Activated T-cell treated with anti-CD3 and anti-CD28 coated beads, Interleukin-2, amount 50 U/mL, for 48 hours (primary cell): ENCODE measurements at regions not wholly inside any gene's neighbourhood (a gene's known extent, or its start where the extent isn't known, plus 50 kb on each side); places are given as distances from the start of the nearest gene placed in this dataset.
"Not testable (repeated sequence)": the region's sequence is repeated elsewhere in the genome, so short reads cannot be mapped to it uniquely, and the experiment has no call there.

Source experiments
- DNase-seq, 2 experiments: peaks; one replicate each; pipeline ENCODE4 v3.0.0-alpha.2; 2020

- DNase-seq: no peak
Measured at GRCh38 chr11:70551351-70552166, 153.2 kb downstream of the CTTN start.

- no peak for DNase-seq
Measured at GRCh38 chr11:70552167-70553150, 154.1 kb downstream of the CTTN start.

- DNase-seq: no peak
Measured at GRCh38 chr11:70555078-70555477, 156.7 kb downstream of the CTTN start.

GRCh38 chr11:70556884-70557741 is 158.8 kb downstream of the CTTN start:
- DNase-seq: no peak

GRCh38 chr11:70557742-70558485 is 159.6 kb downstream of the CTTN start:
- DNase-seq: no peak

GRCh38 chr11:70558681-70559080 is 160.4 kb downstream of the CTTN start:
- no peak for DNase-seq

GRCh38 chr11:70559516-70559915 is 161.2 kb downstream of the CTTN start:
- no peak for DNase-seq

- DNase-seq: not testable (repeated sequence)
Measured at GRCh38 chr11:70560621-70561020, 162.3 kb downstream of the CTTN start.

- DNase-seq: no peak
Measured at GRCh38 chr11:70566768-70567530, 168.6 kb downstream of the CTTN start.

GRCh38 chr11:70567680-70568034 is 169.3 kb downstream of the CTTN start:
- DNase-seq: no peak

- no peak for DNase-seq
Measured at GRCh38 chr11:70568035-70568813, 169.9 kb downstream of the CTTN start.

- DNase-seq: no peak
Measured at GRCh38 chr11:70568814-70569617, 170.7 kb downstream of the CTTN start.

- DNase-seq: no peak
Measured at GRCh38 chr11:70569618-70569890, 171.2 kb downstream of the CTTN start.

- DNase-seq: no peak
Measured at GRCh38 chr11:70569996-70570692, 171.8 kb downstream of the CTTN start.

- DNase-seq: no peak
Measured at GRCh38 chr11:70570693-70571395, 172.5 kb downstream of the CTTN start.

- DNase-seq: no peak
Measured at GRCh38 chr11:70572974-70573260, 174.6 kb downstream of the CTTN start.

- DNase-seq: no peak
Measured at GRCh38 chr11:70573701-70574151, 175.4 kb downstream of the CTTN start.

GRCh38 chr11:70574725-70575347 is 176.5 kb downstream of the CTTN start:
- no peak for DNase-seq
